IMR-90 (cell line): ENCODE measurements at regions not wholly inside any gene's neighbourhood (a gene's known extent, or its start where the extent isn't known, plus 50 kb on each side); places are given as distances from the start of the nearest gene placed in this dataset.
"Not testable (repeated sequence)": the region's sequence is repeated elsewhere in the genome, so short reads cannot be mapped to it uniquely, and the experiment has no call there.

Experiments used
- ATAC-seq: fragments of 200-7000 bp; cut with Tn5 transposase; 2 replicates; pipeline ENCODE4 v1.9.1; 2020; ENCODE audit warnings: low read depth, mild to moderate bottlenecking, moderate library complexity
- BruUV-seq: library from RNA; stranded (reverse); fragments of 400-500 nt; replicated peaks from 2 replicates; lab custom pipeline; 2021; lab: Mats Ljungman, UMichigan
- CTCF ChIA-PET: fragments of 300-600 bp; formaldehyde crosslinking; extraction: SDS; loops from one replicate; lab custom pipeline; 2021; ENCODE audit warnings: antibody characterized with exemption; lab: Yijun Ruan, JAX
- POLR2A ChIA-PET: fragments of 300-600 bp; sonication (Branson Sonifier 250); formaldehyde crosslinking; loops from one replicate; lab custom pipeline; 2022; ENCODE audit warnings: antibody characterized with exemption; ENCODE audit not compliant: unreplicated experiment; lab: Charles Lee
- DNase-seq: peaks from one replicate; pipeline ENCODE4 v3.0.0; 2013
- H2AFZ ChIP-seq: replicated peaks from 2 replicates; pipeline ENCODE3; 2013; ENCODE audit warnings: low read length, mild to moderate bottlenecking; ENCODE audit not compliant: poor library complexity
- H2AK5ac ChIP-seq: 2 replicates; pipeline ENCODE4 v1.6.1; 2013; ENCODE audit warnings: low read depth, low read length, inconsistent platforms
- H2AK9ac ChIP-seq: replicated peaks from 2 replicates; pipeline ENCODE3; 2013; ENCODE audit warnings: mild to moderate bottlenecking, low read depth, low read length, moderate library complexity; ENCODE audit not compliant: poor library complexity
- H2BK120ac ChIP-seq: 2 replicates; pipeline ENCODE4 v1.6.1; 2013; ENCODE audit warnings: low read depth, low read length, inconsistent platforms
- H2BK15ac ChIP-seq: 3 replicates; pipeline ENCODE4 v1.6.1; 2013; ENCODE audit warnings: low read depth, low read length, inconsistent platforms
- H2BK20ac ChIP-seq: 2 replicates; pipeline ENCODE4 v1.6.1; 2013; ENCODE audit warnings: low read depth, mild to moderate bottlenecking, inconsistent platforms, low read length, moderate library complexity
- H2BK5ac ChIP-seq: 2 replicates; pipeline ENCODE4 v1.6.1; 2013; ENCODE audit warnings: mild to moderate bottlenecking, low read depth, low read length, inconsistent platforms; ENCODE audit not compliant: poor library complexity, severe bottlenecking
- H3K14ac ChIP-seq: replicated peaks from 2 replicates; pipeline ENCODE4 v1.6.1; 2013; ENCODE audit warnings: low read depth, low read length, inconsistent platforms
- H3K18ac ChIP-seq: 2 replicates; pipeline ENCODE4 v1.6.1; 2013; ENCODE audit warnings: low read depth, low read length, control low read depth
- H3K23ac ChIP-seq: 2 replicates; pipeline ENCODE4 v1.6.1; 2013; ENCODE audit warnings: low read depth, low read length, inconsistent platforms
- H3K27ac ChIP-seq: 2 replicates; pipeline ENCODE4 v1.5.1; 2013; ENCODE audit warnings: mild to moderate bottlenecking, control low read depth, low read length; ENCODE audit not compliant: insufficient read depth
- H3K27me3 ChIP-seq: 2 replicates; pipeline ENCODE4 v1.6.1; 2013; ENCODE audit warnings: low read length; ENCODE audit not compliant: control insufficient read depth, insufficient read depth
- H3K36me3 ChIP-seq: 2 replicates; pipeline ENCODE4 v1.6.1; 2013; ENCODE audit warnings: low read length, mixed read lengths; ENCODE audit not compliant: control insufficient read depth, insufficient read depth
- H3K4ac ChIP-seq: 2 replicates; pipeline ENCODE4 v1.6.1; 2013; ENCODE audit warnings: low read depth, low read length, inconsistent platforms
- H3K4me1 ChIP-seq: 2 replicates; pipeline ENCODE4 v1.6.1; 2013; ENCODE audit warnings: low read length, mixed read lengths; ENCODE audit not compliant: control insufficient read depth, insufficient read depth
- H3K4me2 ChIP-seq: 2 replicates; pipeline ENCODE4 v1.6.1; 2013; ENCODE audit warnings: low read depth, mild to moderate bottlenecking, control low read depth, low read length, moderate library complexity
- H3K4me3 ChIP-seq: 2 replicates; pipeline ENCODE4 v1.5.1; 2013; ENCODE audit warnings: low read depth, mild to moderate bottlenecking, control low read depth, low read length, moderate library complexity; ENCODE audit not compliant: insufficient read depth
- H3K56ac ChIP-seq: 2 replicates; pipeline ENCODE4 v1.6.1; 2013; ENCODE audit warnings: low read length, inconsistent platforms; ENCODE audit not compliant: insufficient read depth; ENCODE audit errors: extremely low read depth
- H3K79me1 ChIP-seq, 2 experiments: 2 replicates each; pipeline ENCODE4 v1.6.1; 2013; ENCODE audit warnings: low read length in 2 of 2, inconsistent platforms in 1 of 2, low read depth in 1 of 2
- H3K9ac ChIP-seq: 2 replicates; pipeline ENCODE4 v1.6.1; 2013; ENCODE audit warnings: low read depth, low read length, control low read depth
- H3K9me1 ChIP-seq: 2 replicates; pipeline ENCODE4 v1.6.1; 2013; ENCODE audit warnings: low read length, inconsistent platforms; ENCODE audit not compliant: insufficient read depth
- H3K9me3 ChIP-seq: 2 replicates; pipeline ENCODE4 v1.6.1; 2013; ENCODE audit warnings: low read length; ENCODE audit not compliant: control insufficient read depth, insufficient read depth
- H4K20me1 ChIP-seq: 2 replicates; pipeline ENCODE4 v1.6.1; 2013; ENCODE audit warnings: low read length, inconsistent platforms; ENCODE audit not compliant: insufficient read depth
- H4K5ac ChIP-seq: 2 replicates; pipeline ENCODE4 v1.6.1; 2013; ENCODE audit warnings: mild to moderate bottlenecking, low read depth, low read length, control low read depth
- H4K8ac ChIP-seq, 2 experiments: 2 replicates each; pipeline ENCODE4 v1.6.1; 2013; ENCODE audit warnings: low read depth in 2 of 2, low read length in 2 of 2, control low read depth in 1 of 2, inconsistent platforms in 1 of 2
- H4K91ac ChIP-seq: 2 replicates; pipeline ENCODE4 v1.6.1; 2013; ENCODE audit warnings: low read depth, low read length, inconsistent platforms; ENCODE audit not compliant: insufficient read depth
- WGBS, 2 experiments: methylation state at CpG; one replicate each; pipeline versions ENCODE4 v1.1.5 to v1.1.7; 2013; ENCODE audit warnings: missing lambda C conversion rate in 2 of 2; ENCODE audit not compliant: insufficient read length in 1 of 2; ENCODE audit errors: extremely low coverage in 2 of 2; 5-methylcytosine and 5-hydroxymethylcytosine counted together
- dilution Hi-C: fragments of 300-500 bp; cut with HindIII; formaldehyde crosslinking; loops from one replicate; pipeline ENCODE4 v1.14.3; 2018; ENCODE audit warnings: low sequenced_read_pairs; ENCODE audit not compliant: unreplicated experiment
- in situ Hi-C: fragments of 300-500 bp; cut with MboI; formaldehyde crosslinking; loops from 3 replicates; pipeline ENCODE4 v1.14.3; 2019; ENCODE audit warnings: low sequenced_read_pairs, inconsistent platforms, mixed read lengths
- intact Hi-C: fragments of 100-400 bp; cut with micrococcal nuclease; formaldehyde crosslinking; loops from 2 replicates; pipeline ENCODE4 v1.10.0; 2022

- in situ Hi-C loops, H3K36me3 ChIP-seq, H3K14ac ChIP-seq, H4K20me1 ChIP-seq, H4K8ac ChIP-seq, H3K4me2 ChIP-seq, H4K5ac ChIP-seq, H3K27me3 ChIP-seq, BruUV-seq, H2BK5ac ChIP-seq, H2AK5ac ChIP-seq, POLR2A ChIA-PET, H2BK20ac ChIP-seq, H3K56ac ChIP-seq, H3K4ac ChIP-seq, intact Hi-C loops, H2AFZ ChIP-seq, dilution Hi-C loops, H2BK15ac ChIP-seq, H3K79me1 ChIP-seq, H3K4me1 ChIP-seq, H3K4me3 ChIP-seq, H2BK120ac ChIP-seq, H2AK9ac ChIP-seq, ATAC-seq, H3K9ac ChIP-seq, DNase-seq, H3K27ac ChIP-seq, H3K23ac ChIP-seq, CTCF ChIA-PET, H4K91ac ChIP-seq, H3K18ac ChIP-seq, H3K9me1 ChIP-seq: not testable (repeated sequence)
- H3K9me3 ChIP-seq = peaks cover 34% of the 10 kb centered on the region
- 70% methylated on average over 26 of the region's 42 CpGs; no CpG with 5 or more reads in 1 of the 2 experiments for WGBS, 2 experiments
Measured at GRCh38 chr22:11606047-11607000, 3921.7 kb upstream of the OR11H1 start.

- H3K27me3 ChIP-seq, dilution Hi-C loops, H2BK5ac ChIP-seq, H3K14ac ChIP-seq, H2BK120ac ChIP-seq, H3K4me2 ChIP-seq, H4K8ac ChIP-seq, H3K36me3 ChIP-seq, POLR2A ChIA-PET, CTCF ChIA-PET, intact Hi-C loops, H2BK15ac ChIP-seq, H3K79me1 ChIP-seq, H3K56ac ChIP-seq, H3K4ac ChIP-seq, H4K91ac ChIP-seq, in situ Hi-C loops, H2AFZ ChIP-seq, H3K9me1 ChIP-seq, H3K9ac ChIP-seq, DNase-seq, H3K18ac ChIP-seq, H2BK20ac ChIP-seq, H4K5ac ChIP-seq, H2AK5ac ChIP-seq, H3K4me3 ChIP-seq, H4K20me1 ChIP-seq, H3K23ac ChIP-seq, H3K4me1 ChIP-seq, H3K27ac ChIP-seq, BruUV-seq, ATAC-seq, H2AK9ac ChIP-seq: not testable (repeated sequence)
- H3K9me3 ChIP-seq = peaks cover 35% of the 10 kb centered on the region
- WGBS, 2 experiments = 56% methylated on average over 5 of the region's 8 CpGs; no CpG with 5 or more reads in 1 of the 2 experiments
Measured at GRCh38 chr22:11607215-11607614, 3920.8 kb upstream of the OR11H1 start.
